Mesenchymal stem cell (in vitro differentiated cells and primary cell): ENCODE measurements at regions not wholly inside any gene's neighbourhood (a gene's known extent, or its start where the extent isn't known, plus 50 kb on each side); places are given as distances from the start of the nearest gene placed in this dataset.

ENCODE experiments used
- DNase-seq: peaks from one replicate; pipeline ENCODE4 v3.0.0-alpha.2; 2013
- H2AFZ ChIP-seq: one replicate; pipeline ENCODE4 v1.6.1; 2013; ENCODE audit warnings: low read depth, mild to moderate bottlenecking, control low read depth, inconsistent platforms, low read length, moderate library complexity
- H2AK5ac ChIP-seq: 2 replicates; pipeline ENCODE4 v1.6.1; 2013; ENCODE audit warnings: low read length, moderate library complexity, mild to moderate bottlenecking, inconsistent platforms; ENCODE audit not compliant: severe bottlenecking
- H2BK120ac ChIP-seq: one replicate; pipeline ENCODE4 v1.6.1; 2013; ENCODE audit warnings: low read depth, mild to moderate bottlenecking, inconsistent platforms, low read length, moderate library complexity
- H2BK12ac ChIP-seq, 2 experiments: one replicate each; pipeline ENCODE4 v1.6.1; 2013; ENCODE audit warnings: inconsistent platforms in 2 of 2, low read length in 2 of 2, mild to moderate bottlenecking in 2 of 2, moderate library complexity in 2 of 2, control low read depth in 1 of 2
- H2BK15ac ChIP-seq: one replicate; pipeline ENCODE4 v1.6.1; 2013; ENCODE audit warnings: mild to moderate bottlenecking, low read depth, inconsistent platforms; ENCODE audit not compliant: poor library complexity, severe bottlenecking
- H2BK5ac ChIP-seq: 2 replicates; pipeline ENCODE4 v1.6.1; 2013; ENCODE audit warnings: low read depth, mild to moderate bottlenecking, low read length, control low read depth, inconsistent platforms; ENCODE audit not compliant: poor library complexity, severe bottlenecking
- H3K14ac ChIP-seq, 2 experiments: one replicate each; pipeline ENCODE4 v1.6.1; 2013; ENCODE audit warnings: inconsistent platforms in 2 of 2, low read length in 2 of 2, control low read depth in 1 of 2, mild to moderate bottlenecking in 1 of 2, moderate library complexity in 1 of 2
- H3K18ac ChIP-seq, 2 experiments: one replicate each; pipeline ENCODE4 v1.6.1; 2013; ENCODE audit warnings: inconsistent platforms in 2 of 2, low read length in 2 of 2, control low read depth in 1 of 2, low read depth in 1 of 2, mild to moderate bottlenecking in 1 of 2
- H3K23ac ChIP-seq, 2 experiments: one replicate each; pipeline ENCODE4 v1.6.1; 2013; ENCODE audit warnings: inconsistent platforms in 2 of 2, low read length in 2 of 2, mild to moderate bottlenecking in 2 of 2, moderate library complexity in 2 of 2, control low read depth in 1 of 2
- H3K27ac ChIP-seq: 2 replicates; pipeline ENCODE4 v1.5.1; 2013; ENCODE audit warnings: mild to moderate bottlenecking, moderate library complexity, low read length, control low read depth, inconsistent platforms; ENCODE audit not compliant: poor library complexity, severe bottlenecking
- H3K27me3 ChIP-seq, 2 experiments: 2 replicates each; pipeline versions ENCODE4 v1.6.1 to v1.7.0; 2013; ENCODE audit warnings: low read length in 2 of 2, mild to moderate bottlenecking in 2 of 2, moderate library complexity in 2 of 2, control low read depth in 1 of 2, inconsistent platforms in 1 of 2; ENCODE audit not compliant: control insufficient read depth in 1 of 2, insufficient read depth in 1 of 2
- H3K36me3 ChIP-seq, 2 experiments: 2 replicates each; pipeline versions ENCODE4 v1.6.1 to v1.7.0; 2013; ENCODE audit warnings: low read length in 2 of 2, control low read depth in 1 of 2, inconsistent platforms in 1 of 2, low read depth in 1 of 2, mild to moderate bottlenecking in 1 of 2; ENCODE audit not compliant: insufficient read depth in 2 of 2, control insufficient read depth in 1 of 2
- H3K4ac ChIP-seq, 2 experiments: one replicate each; pipeline ENCODE4 v1.6.1; 2013; ENCODE audit warnings: inconsistent platforms in 2 of 2, low read length in 2 of 2, mild to moderate bottlenecking in 2 of 2, moderate library complexity in 2 of 2, control low read depth in 1 of 2, low read depth in 1 of 2
- H3K4me1 ChIP-seq: 2 replicates; pipeline ENCODE4 v1.6.1; 2013; ENCODE audit warnings: low read depth, low read length, control low read depth; ENCODE audit not compliant: control insufficient read depth, insufficient read depth
- H3K4me2 ChIP-seq: 2 replicates; pipeline ENCODE4 v1.6.1; 2013; ENCODE audit warnings: low read length, mild to moderate bottlenecking, inconsistent platforms; ENCODE audit not compliant: poor library complexity, severe bottlenecking
- H3K4me3 ChIP-seq, 2 experiments: 2 replicates each; pipeline versions ENCODE4 v1.5.1 to v1.7.0; 2013; ENCODE audit warnings: low read length in 2 of 2, mild to moderate bottlenecking in 2 of 2, control low read depth in 1 of 2, low read depth in 1 of 2; ENCODE audit not compliant: insufficient read depth in 1 of 2
- H3K79me1 ChIP-seq: replicated peaks from 2 replicates; pipeline ENCODE4 v1.6.1; 2013; ENCODE audit warnings: mild to moderate bottlenecking, control low read depth, low read length, inconsistent platforms; ENCODE audit not compliant: poor library complexity, severe bottlenecking
- H3K9ac ChIP-seq: 2 replicates; pipeline ENCODE4 v1.7.0; 2013; ENCODE audit warnings: mild to moderate bottlenecking, low read length, moderate library complexity
- H3K9me3 ChIP-seq: 2 replicates; pipeline ENCODE4 v1.7.0; 2013; ENCODE audit warnings: mild to moderate bottlenecking, low read length; ENCODE audit not compliant: control insufficient read depth
- H4K8ac ChIP-seq: one replicate; pipeline ENCODE4 v1.6.1; 2013; ENCODE audit warnings: inconsistent platforms, mild to moderate bottlenecking, low read length, moderate library complexity
- H4K91ac ChIP-seq: one replicate; pipeline ENCODE4 v1.6.1; 2013; ENCODE audit warnings: mild to moderate bottlenecking, low read length, inconsistent platforms
- WGBS: methylation state at CpG from one replicate; pipeline ENCODE4 v1.1.7; 2013; ENCODE audit warnings: mixed read lengths; 5-methylcytosine and 5-hydroxymethylcytosine counted together

DNA sequence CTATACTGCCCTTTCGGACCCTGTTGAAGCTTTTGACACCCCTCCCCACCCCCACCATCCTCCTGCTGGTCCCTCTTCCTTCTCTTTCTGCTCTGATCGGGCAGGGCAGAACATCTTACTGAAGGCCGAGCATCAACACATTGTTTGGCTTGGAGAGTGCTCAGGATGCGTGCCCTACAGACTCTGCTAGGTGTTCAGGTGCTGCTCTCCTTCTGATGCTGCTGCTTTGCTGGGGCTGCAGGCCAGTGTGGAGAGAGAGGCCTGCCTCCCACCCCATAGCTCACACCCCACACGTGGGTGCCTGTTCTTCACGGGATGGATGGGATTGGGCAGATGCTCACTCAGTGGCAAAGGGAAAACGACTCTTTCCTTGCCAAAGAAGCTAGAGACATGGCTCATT lies 89.8 kb upstream of the ONECUT1 start:
- no peak overlapping the region for H2BK120ac ChIP-seq
- no peak overlapping the region for H3K23ac ChIP-seq
- H3K4me2 ChIP-seq = no peak overlapping the region
- no peak overlapping the region for H4K8ac ChIP-seq
- no peak overlapping the region for H3K14ac ChIP-seq
- no peak overlapping the region for H3K9ac ChIP-seq
- WGBS = 53% methylated on average over 7 of the region's 7 CpGs
- peaks cover 0 to 6% of the 10 kb centered on the region in 2 experiments for H3K27me3 ChIP-seq
- H3K4me3 ChIP-seq = no peak overlapping the region
- H3K4me1 ChIP-seq = no peaks in the 10 kb centered on the region
- H2BK15ac ChIP-seq = no peak overlapping the region
- no peak overlapping the region for H3K4ac ChIP-seq
- H2AK5ac ChIP-seq = no peak overlapping the region
- H2BK5ac ChIP-seq = no peak overlapping the region
- H3K27ac ChIP-seq = no peak overlapping the region
- H3K9me3 ChIP-seq = no peaks in the 10 kb centered on the region
- no peak overlapping the region for H4K91ac ChIP-seq
- H3K36me3 ChIP-seq = no peaks in the 10 kb centered on the region
- no peak overlapping the region for H3K18ac ChIP-seq
- no peaks in the 10 kb centered on the region for H3K79me1 ChIP-seq
- H2AFZ ChIP-seq = no peak overlapping the region
- no peak for DNase-seq
- H2BK12ac ChIP-seq = no peak overlapping the region

GRCh38 chr15:52879145-52879544 lies 89.0 kb upstream of the ONECUT1 start:
- DNase-seq = no peak
- Histone ChIP-seq H3K9ac (no peak overlapping the region), H3K14ac (no peak overlapping the region), H3K27ac (no peak overlapping the region), H3K4me1 (no peaks in the 10 kb centered on the region), H2BK15ac (no peak overlapping the region), H3K4me3 (no peak overlapping the region), H2BK12ac (no peak overlapping the region), H3K36me3 (no peaks in the 10 kb centered on the region), H3K27me3 (peaks cover 0 to 6% of the 10 kb centered on the region in 2 experiments), H2AK5ac (no peak overlapping the region), H3K9me3 (no peaks in the 10 kb centered on the region), H3K4me2 (no peak overlapping the region), H3K23ac (no peak overlapping the region), H2BK5ac (no peak overlapping the region), H2BK120ac (no peak overlapping the region), H4K91ac (no peak overlapping the region), H2AFZ (no peak overlapping the region), H3K79me1 (no peaks in the 10 kb centered on the region), H3K18ac (no peak overlapping the region), H3K4ac (no peak overlapping the region), H4K8ac (no peak overlapping the region)
- WGBS = 73% methylated on average over 3 of the region's 4 CpGs

DNA sequence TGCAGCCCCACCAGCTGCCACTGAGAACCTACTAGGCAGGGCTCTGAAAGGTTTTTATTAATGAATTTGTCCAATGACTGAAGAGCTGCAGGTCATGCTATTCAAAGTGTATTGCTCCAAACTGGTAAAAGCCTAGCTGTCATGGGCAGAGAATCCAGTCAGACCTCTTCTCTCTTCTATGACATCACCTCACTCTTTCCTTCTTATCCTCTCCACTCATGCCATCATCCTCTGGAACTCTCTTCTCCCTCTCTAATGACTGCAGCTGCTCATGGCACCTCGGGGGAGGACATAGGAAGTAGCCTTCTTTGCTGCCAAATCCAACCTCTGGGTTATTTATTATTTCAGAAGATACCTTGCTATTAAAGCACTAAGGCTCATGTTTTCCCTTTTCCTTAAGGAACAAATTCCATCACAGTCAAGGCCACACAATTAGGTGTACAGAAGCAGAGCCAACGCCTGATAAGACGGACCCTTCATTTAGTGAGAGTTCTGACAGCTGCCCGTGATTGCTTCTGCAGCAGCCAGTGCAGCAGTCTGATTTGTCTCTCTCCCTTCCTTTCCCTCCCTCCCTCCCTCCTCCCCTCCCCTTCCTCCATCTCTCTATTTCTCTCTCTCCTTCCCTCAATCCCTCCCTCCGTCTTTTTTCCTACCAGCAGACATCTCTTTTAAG lies 87.0 kb upstream of the ONECUT1 start:
- Histone ChIP-seq H3K23ac (no peak overlapping the region), H3K4me3 (no peak overlapping the region), H3K27ac (no peak overlapping the region), H2BK12ac (no peak overlapping the region), H2BK5ac (no peak overlapping the region), H2BK15ac (no peak overlapping the region), H3K4ac (no peak overlapping the region), H3K9ac (no peak overlapping the region), H3K18ac (no peak overlapping the region), H2AK5ac (no peak overlapping the region), H3K27me3 (peaks cover 0 to 16% of the 10 kb centered on the region in 2 experiments), H4K8ac (no peak overlapping the region), H3K4me1 (no peaks in the 10 kb centered on the region), H3K14ac (no peak overlapping the region), H4K91ac (no peak overlapping the region), H2BK120ac (no peak overlapping the region), H3K4me2 (no peak overlapping the region), H3K36me3 (no peaks in the 10 kb centered on the region), H3K9me3 (no peaks in the 10 kb centered on the region), H2AFZ (no peak overlapping the region), H3K79me1 (no peaks in the 10 kb centered on the region)
- WGBS = 67% methylated on average over 4 of the region's 5 CpGs
- DNase-seq = no peak

DNA sequence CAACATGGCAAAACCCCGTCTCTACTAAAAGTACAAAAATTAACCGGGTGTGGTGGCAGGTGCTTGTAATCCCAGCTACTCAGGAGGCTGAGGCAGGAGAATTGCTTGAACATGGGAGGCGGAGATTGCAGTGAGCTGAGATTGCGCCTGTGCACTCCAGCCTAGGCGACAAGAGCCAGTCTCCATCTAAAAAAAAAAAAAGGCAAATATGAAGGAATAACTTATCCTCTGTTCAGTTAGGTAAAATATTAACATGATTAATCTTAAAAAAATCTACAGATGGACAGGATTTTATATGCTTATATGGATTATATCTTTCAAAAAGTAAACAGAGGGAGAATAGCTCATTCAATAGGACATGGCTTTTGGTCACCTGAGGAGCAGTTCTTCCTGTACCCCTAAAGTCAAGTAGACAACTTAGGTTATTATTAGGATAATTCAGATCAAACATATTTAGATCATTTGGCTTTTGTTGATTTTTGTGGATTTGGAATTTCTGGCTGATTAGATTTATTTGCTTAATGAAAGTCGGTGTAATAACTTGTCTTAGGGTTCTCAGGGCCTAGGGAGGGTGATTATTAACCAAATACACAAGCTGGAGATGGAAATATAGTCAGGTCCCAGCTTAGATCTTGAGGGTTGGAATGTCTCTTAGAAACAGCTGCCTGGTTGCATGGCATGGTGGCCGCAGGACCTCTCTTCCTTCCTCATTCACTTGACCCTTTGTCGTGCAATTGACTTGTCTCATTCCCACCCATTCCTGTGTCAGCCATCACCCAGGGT lies 82.1 kb upstream of the ONECUT1 start:
- H3K9me3 ChIP-seq = no peaks in the 10 kb centered on the region
- H3K4me1 ChIP-seq = no peaks in the 10 kb centered on the region
- WGBS = 67% methylated on average over 4 of the region's 8 CpGs
- no peak overlapping the region for H3K14ac ChIP-seq
- H3K9ac ChIP-seq = no peak overlapping the region
- no peak overlapping the region for H2AFZ ChIP-seq
- H3K36me3 ChIP-seq = no peaks in the 10 kb centered on the region
- no peak overlapping the region for H4K8ac ChIP-seq
- H3K27me3 ChIP-seq = peaks cover 0 to 31% of the 10 kb centered on the region in 2 experiments
- H2BK12ac ChIP-seq = no peak overlapping the region
- no peak overlapping the region for H3K18ac ChIP-seq
- H2BK15ac ChIP-seq = no peak overlapping the region
- no peak for DNase-seq
- H4K91ac ChIP-seq = no peak overlapping the region
- no peak overlapping the region for H3K4me2 ChIP-seq
- no peak overlapping the region for H2BK5ac ChIP-seq
- H2AK5ac ChIP-seq = no peak overlapping the region
- H3K27ac ChIP-seq = no peak overlapping the region
- no peaks in the 10 kb centered on the region for H3K79me1 ChIP-seq
- H3K4ac ChIP-seq = no peak overlapping the region
- no peak overlapping the region for H3K4me3 ChIP-seq
- no peak overlapping the region for H2BK120ac ChIP-seq
- H3K23ac ChIP-seq = no peak overlapping the region
